Loucy (cell line): ENCODE measurements at regions not wholly inside any gene's neighbourhood (a gene's known extent, or its start where the extent isn't known, plus 50 kb on each side); places are given as distances from the start of the nearest gene placed in this dataset.

Source experiments
- H2AFZ ChIP-seq: fragments of 200-600 bp; sonication (generic); 2 replicates; pipeline ENCODE4 v1.6.0; 2016; ENCODE audit warnings: antibody characterized with exemption, mild to moderate bottlenecking, low read length, moderate library complexity
- H3F3A ChIP-seq: fragments of 200-600 bp; 2 replicates; pipeline ENCODE4 v1.6.0; 2016; ENCODE audit warnings: antibody characterized with exemption, low read depth, mild to moderate bottlenecking
- H3K27me3 ChIP-seq: fragments of 200-600 bp; sonication (generic); 2 replicates; pipeline ENCODE4 v1.6.1; 2014; ENCODE audit warnings: low read length, mild to moderate bottlenecking; ENCODE audit not compliant: insufficient read depth, poor library complexity, severe bottlenecking
- H3K36me3 ChIP-seq: fragments of 200-600 bp; sonication (generic); 2 replicates; pipeline ENCODE4 v1.6.1; 2016; ENCODE audit warnings: low read length; ENCODE audit not compliant: insufficient read depth
- H3K4me1 ChIP-seq: fragments of 200-600 bp; sonication (generic); 2 replicates; pipeline ENCODE4 v1.5.1; 2014; ENCODE audit warnings: low read length, mild to moderate bottlenecking; ENCODE audit not compliant: insufficient read depth, poor library complexity, severe bottlenecking
- H3K4me2 ChIP-seq: fragments of 200-600 bp; sonication (generic); 2 replicates; pipeline ENCODE4 v1.6.0; 2014; ENCODE audit warnings: antibody characterized with exemption, low read length, low read depth, mild to moderate bottlenecking; ENCODE audit not compliant: poor library complexity, severe bottlenecking
- H3K4me3 ChIP-seq: fragments of 200-600 bp; sonication (generic); 2 replicates; pipeline ENCODE4 v1.5.1; 2014; ENCODE audit warnings: low read length, mild to moderate bottlenecking, mixed read lengths; ENCODE audit not compliant: poor library complexity, severe bottlenecking
- H3K79me2 ChIP-seq: fragments of 200-600 bp; sonication (generic); 2 replicates; pipeline ENCODE4 v1.6.1; 2014; ENCODE audit warnings: low read length; ENCODE audit not compliant: insufficient read depth
- H3K9ac ChIP-seq: fragments of 200-600 bp; sonication (generic); 2 replicates; pipeline ENCODE4 v1.6.0; 2014; ENCODE audit warnings: mild to moderate bottlenecking, low read depth, low read length, moderate library complexity; ENCODE audit not compliant: poor library complexity, severe bottlenecking
- H3K9me2 ChIP-seq: fragments of 200-600 bp; sonication (generic); replicated peaks from 2 replicates; pipeline ENCODE4 v1.6.1; 2016; ENCODE audit warnings: low read depth, low read length, mixed read lengths
- H3K9me3 ChIP-seq: fragments of 200-600 bp; sonication (generic); 2 replicates; pipeline ENCODE4 v1.6.1; 2014; ENCODE audit warnings: mild to moderate bottlenecking, antibody characterized with exemption, low read length, low read depth; ENCODE audit not compliant: insufficient read depth
- H4K20me1 ChIP-seq: fragments of 200-600 bp; sonication (generic); 2 replicates; pipeline ENCODE4 v1.6.0; 2014; ENCODE audit warnings: antibody characterized with exemption, low read length, mild to moderate bottlenecking; ENCODE audit not compliant: insufficient read depth, poor library complexity, severe bottlenecking
- EZH2phosphoT487 ChIP-seq: fragments of 200-600 bp; IDR thresholded peaks from 2 replicates; pipeline ENCODE4 v1.6.1; 2018; ENCODE audit warnings: antibody characterized with exemption, mild to moderate bottlenecking, moderate library complexity, borderline replicate concordance
- TF ChIP-seq, protein P1 (sequence below): fragments of 200-600 bp; sonication (generic); conservative IDR thresholded peaks from 2 replicates; pipeline ENCODE4 v1.5.1; 2014; ENCODE audit warnings: mild to moderate bottlenecking, antibody characterized with exemption, low read length

DNA sequence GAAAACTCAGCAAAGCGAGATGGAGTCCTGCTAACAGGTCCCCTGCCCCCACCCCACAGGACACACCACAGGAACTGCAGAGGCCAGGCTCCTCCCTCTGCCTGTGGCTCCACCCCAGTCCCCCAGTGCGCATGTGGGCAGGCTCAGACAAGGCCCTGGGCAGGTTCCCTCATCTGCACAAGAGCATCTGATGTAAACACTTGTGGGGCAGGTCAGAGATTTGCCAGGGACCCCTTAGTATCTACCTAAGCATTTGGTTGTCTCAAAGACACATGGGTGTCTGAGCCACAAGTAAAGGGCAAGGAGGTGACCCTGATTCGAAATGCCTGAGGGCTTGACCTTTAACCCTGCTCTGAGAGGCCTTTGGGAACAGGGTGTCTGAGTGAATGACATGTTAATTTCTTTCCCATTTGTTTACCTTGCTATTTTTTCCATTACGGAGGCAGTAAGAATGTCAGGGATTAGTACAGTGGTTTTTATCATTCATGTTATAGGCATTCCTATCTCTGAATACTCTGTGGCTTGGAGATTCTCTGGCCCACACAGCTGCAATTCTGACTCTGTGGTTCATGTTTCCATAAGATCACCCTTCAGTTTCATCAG, 85.3 kb downstream of the ZNF518B start:
- Histone ChIP-seq H3K36me3 (no peaks in the 10 kb centered on the region), H3K4me3 (no peak overlapping the region), H2AFZ (no peak overlapping the region), H3K9me2 (no peaks in the 10 kb centered on the region), H3K4me2 (no peak overlapping the region), H3K9ac (no peak overlapping the region), H3K27me3 (no peaks in the 10 kb centered on the region), H4K20me1 (no peaks in the 10 kb centered on the region), H3K9me3 (no peaks in the 10 kb centered on the region), H3K79me2 (no peaks in the 10 kb centered on the region), H3F3A (no peaks in the 10 kb centered on the region), H3K4me1 (peaks cover 8% of the 10 kb centered on the region)
- TF ChIP-seq, protein P1, sequence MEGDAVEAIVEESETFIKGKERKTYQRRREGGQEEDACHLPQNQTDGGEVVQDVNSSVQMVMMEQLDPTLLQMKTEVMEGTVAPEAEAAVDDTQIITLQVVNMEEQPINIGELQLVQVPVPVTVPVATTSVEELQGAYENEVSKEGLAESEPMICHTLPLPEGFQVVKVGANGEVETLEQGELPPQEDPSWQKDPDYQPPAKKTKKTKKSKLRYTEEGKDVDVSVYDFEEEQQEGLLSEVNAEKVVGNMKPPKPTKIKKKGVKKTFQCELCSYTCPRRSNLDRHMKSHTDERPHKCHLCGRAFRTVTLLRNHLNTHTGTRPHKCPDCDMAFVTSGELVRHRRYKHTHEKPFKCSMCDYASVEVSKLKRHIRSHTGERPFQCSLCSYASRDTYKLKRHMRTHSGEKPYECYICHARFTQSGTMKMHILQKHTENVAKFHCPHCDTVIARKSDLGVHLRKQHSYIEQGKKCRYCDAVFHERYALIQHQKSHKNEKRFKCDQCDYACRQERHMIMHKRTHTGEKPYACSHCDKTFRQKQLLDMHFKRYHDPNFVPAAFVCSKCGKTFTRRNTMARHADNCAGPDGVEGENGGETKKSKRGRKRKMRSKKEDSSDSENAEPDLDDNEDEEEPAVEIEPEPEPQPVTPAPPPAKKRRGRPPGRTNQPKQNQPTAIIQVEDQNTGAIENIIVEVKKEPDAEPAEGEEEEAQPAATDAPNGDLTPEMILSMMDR, result no peak
- no peak for TF ChIP-seq EZH2phosphoT487

DNA sequence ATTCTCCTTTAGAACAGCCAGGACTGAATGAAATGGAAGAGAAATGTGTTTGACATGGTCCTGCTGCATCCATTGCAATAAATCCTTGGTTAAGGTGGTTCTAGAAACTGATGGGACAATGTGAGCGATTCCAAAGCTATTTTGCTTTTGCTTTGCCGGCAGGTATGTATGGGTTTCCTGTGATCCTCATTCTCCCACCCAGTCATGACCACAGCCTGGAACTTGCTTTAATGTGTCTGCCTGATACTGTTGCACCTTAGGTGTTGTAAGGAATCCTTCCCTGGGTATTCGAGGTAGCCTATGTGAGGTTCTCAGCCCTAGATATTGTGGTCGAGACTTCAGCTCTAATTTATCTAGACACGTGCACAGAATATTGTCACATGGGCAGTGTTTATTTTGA, 86.1 kb downstream of the ZNF518B start:
- Histone ChIP-seq H3K4me2 (no peak overlapping the region), H3K79me2 (no peaks in the 10 kb centered on the region), H3K9ac (no peak overlapping the region), H3K27me3 (no peaks in the 10 kb centered on the region), H2AFZ (no peak overlapping the region), H3K9me2 (no peaks in the 10 kb centered on the region), H4K20me1 (no peaks in the 10 kb centered on the region), H3K36me3 (no peaks in the 10 kb centered on the region), H3K4me1 (peaks cover 8% of the 10 kb centered on the region), H3K4me3 (no peak overlapping the region), H3F3A (no peaks in the 10 kb centered on the region), H3K9me3 (no peaks in the 10 kb centered on the region)
- no peak for TF ChIP-seq EZH2phosphoT487
- TF ChIP-seq, protein P1, result no peak

DNA sequence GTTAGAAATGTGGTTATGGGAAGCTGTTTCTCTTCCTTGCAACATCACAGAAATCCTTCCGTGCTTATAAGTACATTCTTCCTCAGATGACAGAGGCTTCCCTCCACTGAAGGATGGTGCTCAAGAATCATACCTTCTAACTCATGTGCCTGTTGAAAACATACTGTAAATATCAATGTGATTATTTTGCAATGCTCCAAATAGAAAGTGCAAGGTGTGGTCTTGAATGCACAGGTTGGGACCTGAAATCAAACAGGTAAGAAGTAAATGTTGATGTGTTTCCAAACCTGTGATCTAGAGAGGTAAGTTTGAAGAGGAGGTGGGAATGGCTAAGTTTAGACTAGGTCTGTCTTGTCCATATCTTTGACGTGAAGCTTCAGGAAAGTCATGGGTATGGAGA, 87.7 kb downstream of the ZNF518B start:
- no peaks in the 10 kb centered on the region for H3K36me3 ChIP-seq
- no peak overlapping the region for H3K4me3 ChIP-seq
- H3F3A ChIP-seq, result no peaks in the 10 kb centered on the region
- TF ChIP-seq, protein P1, result no peak
- no peak for TF ChIP-seq EZH2phosphoT487
- H3K4me1 ChIP-seq, result peaks cover 8% of the 10 kb centered on the region
- H3K9me2 ChIP-seq, result no peaks in the 10 kb centered on the region
- no peaks in the 10 kb centered on the region for H3K79me2 ChIP-seq
- no peak overlapping the region for H3K9ac ChIP-seq
- no peaks in the 10 kb centered on the region for H3K9me3 ChIP-seq
- H4K20me1 ChIP-seq, result no peaks in the 10 kb centered on the region
- H3K27me3 ChIP-seq, result no peaks in the 10 kb centered on the region
- H3K4me2 ChIP-seq, result no peak overlapping the region
- H2AFZ ChIP-seq, result no peak overlapping the region
